BLaER1 (cell line): ENCODE measurements at regions not wholly inside any gene's neighbourhood (a gene's known extent, or its start where the extent isn't known, plus 50 kb on each side); places are given as distances from the start of the nearest gene placed in this dataset.

ENCODE experiments used
- H3K27ac ChIP-seq: shearing (Covaris generic); formaldehyde crosslinking; 2 replicates; pipeline ENCODE4 v1.8.1; 2022
- H3K27me3 ChIP-seq: shearing (Covaris generic); formaldehyde crosslinking; 2 replicates; pipeline ENCODE4 v1.8.1; 2022
- H3K36me3 ChIP-seq: shearing (Covaris generic); formaldehyde crosslinking; 2 replicates; pipeline ENCODE4 v1.8.1; 2022
- H3K4me1 ChIP-seq: shearing (Covaris generic); formaldehyde crosslinking; 2 replicates; pipeline ENCODE4 v1.8.1; 2022
- H3K4me2 ChIP-seq: shearing (Covaris generic); formaldehyde crosslinking; 2 replicates; pipeline ENCODE4 v1.8.1; 2022
- H3K4me3 ChIP-seq: shearing (Covaris generic); formaldehyde crosslinking; 2 replicates; pipeline ENCODE4 v1.8.1; 2022
- H3K9ac ChIP-seq: shearing (Covaris generic); formaldehyde crosslinking; 2 replicates; pipeline ENCODE4 v1.8.1; 2022
- H3K9me3 ChIP-seq: shearing (Covaris generic); formaldehyde crosslinking; 2 replicates; pipeline ENCODE4 v1.8.1; 2022
- H4K20me1 ChIP-seq: shearing (Covaris generic); formaldehyde crosslinking; 2 replicates; pipeline ENCODE4 v1.8.1; 2022
- Cebpa-rat ChIP-seq: shearing (Covaris generic); IDR thresholded peaks from 2 replicates; pipeline ENCODE4 v1.8.1; 2022

GRCh38 chr2:198662905-198663304 lies 794.8 kb downstream of the SATB2 start:
- no peaks in the 10 kb centered on the region for H3K9me3 ChIP-seq
- no peak overlapping the region for H3K9ac ChIP-seq
- TF ChIP-seq Cebpa-rat, result no peak
- no peaks in the 10 kb centered on the region for H4K20me1 ChIP-seq
- no peak overlapping the region for H3K4me2 ChIP-seq
- H3K27me3 ChIP-seq, result no peaks in the 10 kb centered on the region
- no peak overlapping the region for H3K4me3 ChIP-seq
- H3K4me1 ChIP-seq, result no peaks in the 10 kb centered on the region
- no peak overlapping the region for H3K27ac ChIP-seq
- no peaks in the 10 kb centered on the region for H3K36me3 ChIP-seq

DNA sequence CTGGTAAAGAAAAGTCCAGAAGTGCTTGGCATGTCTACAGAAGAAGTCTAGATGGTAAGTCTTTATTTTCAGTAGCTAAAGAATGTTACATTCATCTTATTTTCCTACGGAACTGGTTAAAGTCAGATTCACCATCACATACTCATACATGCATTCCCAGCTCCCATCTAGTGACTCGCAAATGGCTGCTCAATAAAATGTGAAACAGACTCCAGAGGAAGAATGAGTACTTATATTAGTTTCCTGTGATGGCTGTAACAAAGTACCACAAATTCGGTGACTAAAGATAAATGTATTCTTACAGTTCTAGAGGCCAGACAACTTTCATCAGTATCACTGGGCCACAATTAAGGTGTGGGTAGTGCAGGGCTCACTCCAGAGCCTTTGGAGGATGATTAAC lies 797.2 kb downstream of the SATB2 start:
- Histone ChIP-seq H3K4me1 (no peaks in the 10 kb centered on the region), H3K4me3 (no peak overlapping the region), H3K9me3 (no peaks in the 10 kb centered on the region), H4K20me1 (no peaks in the 10 kb centered on the region), H3K27me3 (no peaks in the 10 kb centered on the region), H3K36me3 (no peaks in the 10 kb centered on the region), H3K9ac (no peak overlapping the region), H3K4me2 (no peak overlapping the region), H3K27ac (no peak overlapping the region)
- TF ChIP-seq Cebpa-rat, result no peak

DNA sequence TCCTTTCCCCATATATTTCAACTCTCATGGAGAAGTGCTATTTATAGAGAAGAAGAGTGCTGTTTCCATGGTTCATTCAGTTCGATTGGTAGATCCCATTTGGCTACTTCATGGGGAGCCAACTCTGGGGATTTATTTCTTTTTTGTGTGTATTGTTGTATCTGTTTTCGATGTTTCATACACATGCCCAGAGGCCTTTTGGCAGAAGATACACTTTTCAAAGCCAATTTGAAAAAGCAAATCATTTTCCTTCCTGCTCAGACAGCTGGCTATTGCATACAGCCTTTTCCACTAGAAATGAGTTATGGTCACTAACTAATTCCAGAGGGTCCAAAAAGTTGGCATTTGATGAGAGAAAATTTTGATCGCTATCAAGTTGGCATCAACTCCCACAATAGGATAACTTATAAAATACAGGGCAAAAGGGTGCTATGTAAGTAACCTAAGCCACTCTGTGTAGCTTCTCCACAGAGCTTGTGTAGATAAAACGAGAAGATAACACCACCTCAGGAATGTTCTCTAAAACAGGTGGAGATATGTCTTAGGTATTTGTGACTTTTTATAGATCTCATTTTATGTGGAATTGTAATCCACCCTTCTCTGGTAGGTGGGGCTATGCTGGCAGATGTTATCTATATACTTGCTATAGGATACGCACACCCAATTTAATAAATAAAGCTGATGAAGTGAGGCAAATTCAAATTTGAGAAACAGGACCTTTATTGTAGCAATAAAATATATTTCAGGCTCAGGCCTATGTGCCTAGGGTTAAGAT lies 798.5 kb downstream of the SATB2 start:
- Histone ChIP-seq H4K20me1 (no peaks in the 10 kb centered on the region), H3K4me1 (no peaks in the 10 kb centered on the region), H3K9ac (no peak overlapping the region), H3K36me3 (no peaks in the 10 kb centered on the region), H3K27ac (no peak overlapping the region), H3K9me3 (no peaks in the 10 kb centered on the region), H3K4me3 (no peak overlapping the region), H3K4me2 (no peak overlapping the region), H3K27me3 (no peaks in the 10 kb centered on the region)
- no peak for TF ChIP-seq Cebpa-rat

GRCh38 chr2:198657512-198658121 lies 800.1 kb downstream of the SATB2 start:
- Histone ChIP-seq H3K36me3 (no peaks in the 10 kb centered on the region), H3K27me3 (no peaks in the 10 kb centered on the region), H3K9me3 (no peaks in the 10 kb centered on the region), H4K20me1 (no peaks in the 10 kb centered on the region), H3K9ac (no peak overlapping the region), H3K4me2 (no peak overlapping the region), H3K27ac (no peak overlapping the region), H3K4me3 (no peak overlapping the region), H3K4me1 (no peaks in the 10 kb centered on the region)
- TF ChIP-seq Cebpa-rat, result no peak

- TF ChIP-seq Cebpa-rat, result no peak
- Histone ChIP-seq H3K27me3 (no peaks in the 10 kb centered on the region), H3K4me2 (no peak overlapping the region), H3K27ac (no peak overlapping the region), H3K4me3 (no peak overlapping the region), H3K9ac (no peak overlapping the region), H3K4me1 (no peaks in the 10 kb centered on the region), H3K9me3 (no peaks in the 10 kb centered on the region), H3K36me3 (no peaks in the 10 kb centered on the region), H4K20me1 (no peaks in the 10 kb centered on the region)
Observed at GRCh38 chr2:198656869-198657268, 800.9 kb downstream of the SATB2 start.

- no peaks in the 10 kb centered on the region for H3K27me3 ChIP-seq
- no peaks in the 10 kb centered on the region for H3K36me3 ChIP-seq
- no peaks in the 10 kb centered on the region for H3K9me3 ChIP-seq
- no peaks in the 10 kb centered on the region for H3K4me1 ChIP-seq
- H3K27ac ChIP-seq, result no peak overlapping the region
- no peak for TF ChIP-seq Cebpa-rat
- H3K4me3 ChIP-seq, result no peak overlapping the region
- no peak overlapping the region for H3K9ac ChIP-seq
- no peaks in the 10 kb centered on the region for H4K20me1 ChIP-seq
- H3K4me2 ChIP-seq, result no peak overlapping the region
Observed at GRCh38 chr2:198654646-198655045, 803.1 kb downstream of the SATB2 start.

DNA sequence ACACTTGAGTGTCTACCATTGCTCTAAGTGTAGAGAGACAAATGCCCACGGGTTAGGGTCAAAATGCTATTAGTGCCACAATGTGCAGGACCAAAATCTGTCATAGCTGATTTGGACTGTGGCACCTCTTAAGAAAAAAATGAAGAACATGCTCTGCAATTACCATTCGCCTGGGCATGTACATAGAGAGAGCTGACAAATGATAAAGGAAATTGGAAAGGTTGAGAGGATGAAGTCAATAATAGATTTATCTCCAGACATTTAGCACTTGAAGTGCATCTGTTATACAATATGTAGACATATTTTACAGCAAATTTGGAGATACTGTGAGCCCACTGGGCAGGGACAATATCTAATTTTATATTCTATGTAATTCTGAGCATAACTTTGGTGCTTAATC lies 804.4 kb downstream of the SATB2 start:
- no peak for TF ChIP-seq Cebpa-rat
- no peak overlapping the region for H3K4me2 ChIP-seq
- H3K27me3 ChIP-seq, result no peaks in the 10 kb centered on the region
- no peaks in the 10 kb centered on the region for H4K20me1 ChIP-seq
- H3K36me3 ChIP-seq, result no peaks in the 10 kb centered on the region
- H3K27ac ChIP-seq, result no peak overlapping the region
- H3K9me3 ChIP-seq, result no peaks in the 10 kb centered on the region
- H3K9ac ChIP-seq, result no peak overlapping the region
- H3K4me1 ChIP-seq, result no peaks in the 10 kb centered on the region
- no peak overlapping the region for H3K4me3 ChIP-seq

DNA sequence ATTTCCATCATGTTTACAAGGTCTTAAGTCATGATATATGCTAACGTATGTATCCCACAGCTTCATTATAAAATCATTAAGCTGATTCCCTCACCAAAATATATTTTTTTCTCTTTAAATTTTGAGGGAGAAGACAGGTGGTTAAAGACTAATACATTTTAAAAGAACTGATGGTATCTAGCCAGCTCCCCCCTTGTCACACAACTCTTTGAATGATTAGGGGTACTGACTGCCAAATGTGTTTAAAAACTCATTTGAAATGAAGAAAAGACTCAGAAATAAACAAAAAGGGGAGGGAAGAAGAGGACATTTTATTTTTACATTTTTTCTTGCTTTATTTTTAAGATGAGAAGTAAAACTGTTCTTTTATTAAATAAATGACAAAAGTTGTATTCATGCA lies 805.3 kb downstream of the SATB2 start:
- Histone ChIP-seq H3K36me3 (no peaks in the 10 kb centered on the region), H3K4me2 (no peak overlapping the region), H3K4me3 (no peak overlapping the region), H3K27ac (no peak overlapping the region), H4K20me1 (no peaks in the 10 kb centered on the region), H3K4me1 (no peaks in the 10 kb centered on the region), H3K27me3 (no peaks in the 10 kb centered on the region), H3K9me3 (no peaks in the 10 kb centered on the region), H3K9ac (no peak overlapping the region)
- TF ChIP-seq Cebpa-rat, result no peak

- Histone ChIP-seq H3K4me3 (no peak overlapping the region), H3K9ac (no peak overlapping the region), H3K27ac (no peak overlapping the region), H3K27me3 (no peaks in the 10 kb centered on the region), H4K20me1 (no peaks in the 10 kb centered on the region), H3K4me1 (no peaks in the 10 kb centered on the region), H3K9me3 (no peaks in the 10 kb centered on the region), H3K36me3 (no peaks in the 10 kb centered on the region), H3K4me2 (no peak overlapping the region)
- no peak for TF ChIP-seq Cebpa-rat
Observed at GRCh38 chr2:198645816-198646215, 811.9 kb downstream of the SATB2 start.

GRCh38 chr2:198641161-198641560 lies 816.6 kb downstream of the SATB2 start:
- Histone ChIP-seq H4K20me1 (no peaks in the 10 kb centered on the region), H3K4me2 (no peak overlapping the region), H3K27me3 (no peaks in the 10 kb centered on the region), H3K36me3 (no peaks in the 10 kb centered on the region), H3K27ac (no peak overlapping the region), H3K9me3 (no peaks in the 10 kb centered on the region), H3K9ac (no peak overlapping the region), H3K4me3 (no peak overlapping the region), H3K4me1 (no peaks in the 10 kb centered on the region)
- no peak for TF ChIP-seq Cebpa-rat
